ENCODE measurements at regions not wholly inside any gene's neighbourhood (a gene's known extent, or its start where the extent isn't known, plus 50 kb on each side); places are given as distances from the start of the nearest gene placed in this dataset.

DNA sequence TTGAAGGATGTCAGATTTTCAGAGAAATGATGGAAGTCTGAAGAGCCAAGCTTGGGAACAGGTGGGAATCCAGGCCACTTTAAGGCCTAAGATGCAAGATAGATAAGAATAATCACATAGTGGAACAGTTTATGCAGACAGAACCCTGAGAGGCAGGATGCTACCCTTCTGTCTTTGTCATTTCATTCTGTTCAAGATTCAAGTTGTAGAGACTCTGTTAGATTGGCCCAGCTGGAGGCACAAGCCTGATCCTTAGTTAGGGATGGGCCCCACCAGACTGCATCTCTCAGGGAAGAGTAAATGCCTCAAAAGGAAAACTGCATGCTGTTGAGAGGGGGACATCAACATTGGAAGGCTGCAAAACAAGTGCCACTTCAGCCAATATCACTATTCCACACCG, 287.0 kb downstream of the PCNX1 start:
- 69% methylated on average over 1 of the region's 1 CpG for WGBS
- H3K27me3 ChIP-seq (ENCODE audit: control insufficient read depth in 4 of 4, insufficient read depth in 4 of 4, low read length in 3 of 4), result no peaks in the 10 kb centered on the region
- DNase-seq (ENCODE audit: low spot score), result no peak
- no peaks in the 10 kb centered on the region for H3K9me3 ChIP-seq (ENCODE audit: control insufficient read depth in 4 of 4, low read length in 3 of 4)
- H3K4me1 ChIP-seq (ENCODE audit: control insufficient read depth in 4 of 4, insufficient read depth in 4 of 4, low read length in 3 of 4), result no peaks in the 10 kb centered on the region
- TF ChIP-seq, protein P1, sequence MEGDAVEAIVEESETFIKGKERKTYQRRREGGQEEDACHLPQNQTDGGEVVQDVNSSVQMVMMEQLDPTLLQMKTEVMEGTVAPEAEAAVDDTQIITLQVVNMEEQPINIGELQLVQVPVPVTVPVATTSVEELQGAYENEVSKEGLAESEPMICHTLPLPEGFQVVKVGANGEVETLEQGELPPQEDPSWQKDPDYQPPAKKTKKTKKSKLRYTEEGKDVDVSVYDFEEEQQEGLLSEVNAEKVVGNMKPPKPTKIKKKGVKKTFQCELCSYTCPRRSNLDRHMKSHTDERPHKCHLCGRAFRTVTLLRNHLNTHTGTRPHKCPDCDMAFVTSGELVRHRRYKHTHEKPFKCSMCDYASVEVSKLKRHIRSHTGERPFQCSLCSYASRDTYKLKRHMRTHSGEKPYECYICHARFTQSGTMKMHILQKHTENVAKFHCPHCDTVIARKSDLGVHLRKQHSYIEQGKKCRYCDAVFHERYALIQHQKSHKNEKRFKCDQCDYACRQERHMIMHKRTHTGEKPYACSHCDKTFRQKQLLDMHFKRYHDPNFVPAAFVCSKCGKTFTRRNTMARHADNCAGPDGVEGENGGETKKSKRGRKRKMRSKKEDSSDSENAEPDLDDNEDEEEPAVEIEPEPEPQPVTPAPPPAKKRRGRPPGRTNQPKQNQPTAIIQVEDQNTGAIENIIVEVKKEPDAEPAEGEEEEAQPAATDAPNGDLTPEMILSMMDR (IDR thresholded peaks at IDR 0.05; ENCODE audit: low read depth, low read length, missing input control), result no peak
- no peak for TF ChIP-seq SP1 (IDR thresholded peaks at IDR 0.05)
- TF ChIP-seq, protein P2, sequence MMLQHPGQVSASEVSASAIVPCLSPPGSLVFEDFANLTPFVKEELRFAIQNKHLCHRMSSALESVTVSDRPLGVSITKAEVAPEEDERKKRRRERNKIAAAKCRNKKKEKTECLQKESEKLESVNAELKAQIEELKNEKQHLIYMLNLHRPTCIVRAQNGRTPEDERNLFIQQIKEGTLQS (IDR thresholded peaks at IDR 0.05), result no peak
- TF ChIP-seq TAF1 (conservative IDR thresholded peaks at IDR 0.05), result no peak
- TF ChIP-seq HNF4A (conservative IDR thresholded peaks at IDR 0.05), result no peak
- TF ChIP-seq, protein P3, sequence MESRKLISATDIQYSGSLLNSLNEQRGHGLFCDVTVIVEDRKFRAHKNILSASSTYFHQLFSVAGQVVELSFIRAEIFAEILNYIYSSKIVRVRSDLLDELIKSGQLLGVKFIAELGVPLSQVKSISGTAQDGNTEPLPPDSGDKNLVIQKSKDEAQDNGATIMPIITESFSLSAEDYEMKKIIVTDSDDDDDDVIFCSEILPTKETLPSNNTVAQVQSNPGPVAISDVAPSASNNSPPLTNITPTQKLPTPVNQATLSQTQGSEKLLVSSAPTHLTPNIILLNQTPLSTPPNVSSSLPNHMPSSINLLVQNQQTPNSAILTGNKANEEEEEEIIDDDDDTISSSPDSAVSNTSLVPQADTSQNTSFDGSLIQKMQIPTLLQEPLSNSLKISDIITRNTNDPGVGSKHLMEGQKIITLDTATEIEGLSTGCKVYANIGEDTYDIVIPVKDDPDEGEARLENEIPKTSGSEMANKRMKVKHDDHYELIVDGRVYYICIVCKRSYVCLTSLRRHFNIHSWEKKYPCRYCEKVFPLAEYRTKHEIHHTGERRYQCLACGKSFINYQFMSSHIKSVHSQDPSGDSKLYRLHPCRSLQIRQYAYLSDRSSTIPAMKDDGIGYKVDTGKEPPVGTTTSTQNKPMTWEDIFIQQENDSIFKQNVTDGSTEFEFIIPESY (IDR thresholded peaks at IDR 0.05), result no peak
- no peak for TF ChIP-seq FOXA2 (IDR thresholded peaks at IDR 0.05)
- no peak for TF ChIP-seq RXRA (IDR thresholded peaks at IDR 0.05)
- TF ChIP-seq JUND (IDR thresholded peaks at IDR 0.05), result no peak
- no peak for TF ChIP-seq EGR1 (IDR thresholded peaks at IDR 0.05; ENCODE audit: low read depth in 2 of 2)
- no peak for TF ChIP-seq RAD21 (IDR thresholded peaks at IDR 0.05)
- TF ChIP-seq GABPA (IDR thresholded peaks at IDR 0.05 in 1 of 2, conservative IDR thresholded peaks at IDR 0.05 in 1 of 2), result no peak
- no peak for TF ChIP-seq FOXA1 (IDR thresholded peaks at IDR 0.05)
- TF ChIP-seq, protein P4, sequence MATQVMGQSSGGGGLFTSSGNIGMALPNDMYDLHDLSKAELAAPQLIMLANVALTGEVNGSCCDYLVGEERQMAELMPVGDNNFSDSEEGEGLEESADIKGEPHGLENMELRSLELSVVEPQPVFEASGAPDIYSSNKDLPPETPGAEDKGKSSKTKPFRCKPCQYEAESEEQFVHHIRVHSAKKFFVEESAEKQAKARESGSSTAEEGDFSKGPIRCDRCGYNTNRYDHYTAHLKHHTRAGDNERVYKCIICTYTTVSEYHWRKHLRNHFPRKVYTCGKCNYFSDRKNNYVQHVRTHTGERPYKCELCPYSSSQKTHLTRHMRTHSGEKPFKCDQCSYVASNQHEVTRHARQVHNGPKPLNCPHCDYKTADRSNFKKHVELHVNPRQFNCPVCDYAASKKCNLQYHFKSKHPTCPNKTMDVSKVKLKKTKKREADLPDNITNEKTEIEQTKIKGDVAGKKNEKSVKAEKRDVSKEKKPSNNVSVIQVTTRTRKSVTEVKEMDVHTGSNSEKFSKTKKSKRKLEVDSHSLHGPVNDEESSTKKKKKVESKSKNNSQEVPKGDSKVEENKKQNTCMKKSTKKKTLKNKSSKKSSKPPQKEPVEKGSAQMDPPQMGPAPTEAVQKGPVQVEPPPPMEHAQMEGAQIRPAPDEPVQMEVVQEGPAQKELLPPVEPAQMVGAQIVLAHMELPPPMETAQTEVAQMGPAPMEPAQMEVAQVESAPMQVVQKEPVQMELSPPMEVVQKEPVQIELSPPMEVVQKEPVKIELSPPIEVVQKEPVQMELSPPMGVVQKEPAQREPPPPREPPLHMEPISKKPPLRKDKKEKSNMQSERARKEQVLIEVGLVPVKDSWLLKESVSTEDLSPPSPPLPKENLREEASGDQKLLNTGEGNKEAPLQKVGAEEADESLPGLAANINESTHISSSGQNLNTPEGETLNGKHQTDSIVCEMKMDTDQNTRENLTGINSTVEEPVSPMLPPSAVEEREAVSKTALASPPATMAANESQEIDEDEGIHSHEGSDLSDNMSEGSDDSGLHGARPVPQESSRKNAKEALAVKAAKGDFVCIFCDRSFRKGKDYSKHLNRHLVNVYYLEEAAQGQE (IDR thresholded peaks at IDR 0.05), result no peak
- TF ChIP-seq NR2F2 (IDR thresholded peaks at IDR 0.05), result no peak
- TF ChIP-seq, protein P5, sequence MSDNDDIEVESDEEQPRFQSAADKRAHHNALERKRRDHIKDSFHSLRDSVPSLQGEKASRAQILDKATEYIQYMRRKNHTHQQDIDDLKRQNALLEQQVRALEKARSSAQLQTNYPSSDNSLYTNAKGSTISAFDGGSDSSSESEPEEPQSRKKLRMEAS (IDR thresholded peaks at IDR 0.05), result no peak
- no peak overlapping the region for H3K4me3 ChIP-seq (ENCODE audit: low read depth in 1 of 3, low read length in 3 of 3)
- H3K9ac ChIP-seq (ENCODE audit: low read depth in 1 of 2, low read length in 2 of 2), result no peak overlapping the region
- no peak overlapping the region for H3K27ac ChIP-seq (ENCODE audit: low read depth in 1 of 2, low read length in 2 of 2)
- no peaks in the 10 kb centered on the region for H3K36me3 ChIP-seq (ENCODE audit: control insufficient read depth in 4 of 4, insufficient read depth in 3 of 4, low read depth in 1 of 4, low read length in 3 of 4)

DNA sequence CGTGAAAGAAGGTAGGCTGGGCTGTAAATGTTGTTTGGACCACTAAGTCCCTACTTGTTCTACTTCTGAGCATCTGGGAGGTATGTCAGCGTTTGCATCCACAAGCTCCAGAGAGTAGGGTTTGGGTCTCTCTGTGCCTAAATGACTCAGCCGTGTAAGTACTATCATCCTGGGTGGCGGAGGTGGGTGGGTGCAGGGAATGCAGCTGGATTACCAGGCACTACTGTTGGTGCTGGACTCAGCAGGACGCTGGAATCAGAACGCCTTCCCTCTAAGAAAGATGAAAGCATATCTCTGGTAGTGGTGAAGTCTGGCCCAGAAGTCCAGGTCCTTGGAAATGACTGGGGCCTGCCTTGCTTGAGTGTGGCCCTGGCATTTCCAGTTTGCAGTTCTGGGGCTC, 289.7 kb downstream of the PCNX1 start:
- Histone ChIP-seq H3K4me1 (ENCODE audit: control insufficient read depth in 4 of 4, insufficient read depth in 4 of 4, low read length in 3 of 4) (no peaks in the 10 kb centered on the region), H3K4me3 (ENCODE audit: low read depth in 1 of 3, low read length in 3 of 3) (no peak overlapping the region), H3K27ac (ENCODE audit: low read depth in 1 of 2, low read length in 2 of 2) (no peak overlapping the region), H3K9me3 (ENCODE audit: control insufficient read depth in 4 of 4, low read length in 3 of 4) (no peaks in the 10 kb centered on the region), H3K27me3 (ENCODE audit: control insufficient read depth in 4 of 4, insufficient read depth in 4 of 4, low read length in 3 of 4) (no peaks in the 10 kb centered on the region), H3K36me3 (ENCODE audit: control insufficient read depth in 4 of 4, insufficient read depth in 3 of 4, low read depth in 1 of 4, low read length in 3 of 4) (no peaks in the 10 kb centered on the region), H3K9ac (ENCODE audit: low read depth in 1 of 2, low read length in 2 of 2) (no peak overlapping the region)
- DNase-seq (ENCODE audit: low spot score), result no peak
- no peak for TF ChIP-seq SP1 (IDR thresholded peaks at IDR 0.05)
- no peak for TF ChIP-seq HNF4A (conservative IDR thresholded peaks at IDR 0.05)
- TF ChIP-seq, protein P5 (IDR thresholded peaks at IDR 0.05), result no peak
- TF ChIP-seq, protein P1 (IDR thresholded peaks at IDR 0.05; ENCODE audit: low read depth, low read length, missing input control), result no peak
- no peak for TF ChIP-seq EGR1 (IDR thresholded peaks at IDR 0.05; ENCODE audit: low read depth in 2 of 2)
- no peak for TF ChIP-seq GABPA (IDR thresholded peaks at IDR 0.05 in 1 of 2, conservative IDR thresholded peaks at IDR 0.05 in 1 of 2)
- no peak for TF ChIP-seq FOXA1 (IDR thresholded peaks at IDR 0.05)
- TF ChIP-seq, protein P3 (IDR thresholded peaks at IDR 0.05), result no peak
- TF ChIP-seq NR2F2 (IDR thresholded peaks at IDR 0.05), result no peak
- TF ChIP-seq HNF4G (IDR thresholded peaks at IDR 0.05), result no peak
- WGBS, result 89% methylated on average over 6 of the region's 6 CpGs
